Stomach (tissue), 8 donors: ENCODE measurements at regions not wholly inside any gene's neighbourhood (a gene's known extent, or its start where the extent isn't known, plus 50 kb on each side); places are given as distances from the start of the nearest gene placed in this dataset.

ENCODE experiments used
- DNase-seq, 2 donors: peaks; one replicate each; pipeline versions ENCODE4 v3.0.0 to v3.0.0-alpha.2; 2013 to 2019
- H3K27ac ChIP-seq, 5 donors: fragments of 200-600 bp in 4 of 5; sonication (generic) in 4 of 5; one replicate each; pipeline ENCODE4 v1.5.1; 2013 to 2019; ENCODE audit warnings: mild to moderate bottlenecking in 1 of 5, moderate library complexity in 1 of 5
- H3K27me3 ChIP-seq, 3 donors: fragments of 200-600 bp; sonication (generic); one replicate each; pipeline ENCODE4 v1.5.1; 2017 to 2019; ENCODE audit warnings: mixed run types in 1 of 3
- H3K36me3 ChIP-seq, 4 donors: fragments of 200-600 bp; sonication (generic); 1 replicate in 3 of 4; 2 replicates in 1 of 4; pipeline ENCODE4 v1.5.1; 2016 to 2019
- H3K4me1 ChIP-seq, 4 donors: fragments of 200-600 bp; sonication (generic); one replicate each; pipeline ENCODE4 v1.5.1; 2016 to 2019
- H3K4me3 ChIP-seq, 4 donors: fragments of 200-600 bp; sonication (generic) in 3 of 4; one replicate each; pipeline ENCODE4 v1.5.1; 2016 to 2019; ENCODE audit warnings: mild to moderate bottlenecking in 1 of 4
- H3K9me3 ChIP-seq, 4 donors: fragments of 200-600 bp; sonication (generic); one replicate each; pipeline ENCODE4 v1.5.1; 2016 to 2019
- EP300 ChIP-seq: sonication (generic); formaldehyde crosslinking; IDR thresholded peaks from one replicate; pipeline ENCODE4 v1.6.1; 2017; ENCODE audit warnings: antibody characterized with exemption
- POLR2A ChIP-seq, 4 donors: fragments of 450-650 bp; IDR thresholded peaks; one replicate each; pipeline ENCODE4 v1.6.1; 2016; ENCODE audit warnings: antibody characterized with exemption in 4 of 4, control low read depth in 2 of 4, mild to moderate bottlenecking in 1 of 4, moderate library complexity in 1 of 4
- POLR2AphosphoS5 ChIP-seq, 3 donors: sonication (generic); formaldehyde crosslinking; IDR thresholded peaks; one replicate each; pipeline ENCODE4 v1.6.1; 2016; ENCODE audit warnings: antibody characterized with exemption in 3 of 3
- WGBS, 5 donors: extraction: QIAGEN DNeasy Blood & Tissue Kit in 3 of 5; methylation state at CpG; one replicate each; pipeline versions ENCODE4 v1.1.5 to v1.1.7; 2013 to 2018; 5-methylcytosine and 5-hydroxymethylcytosine counted together
- intact Hi-C: fragments of 100-400 bp; cut with DNase I; formaldehyde crosslinking; loops from one replicate; pipeline ENCODE4 v1.15.1; 2023; ENCODE audit warnings: low total_unique reads
- TF ChIP-seq, protein P1 (sequence below), 7 experiments: fragments of 450-650 bp in 4 of 7; fragments of 200-600 bp in 3 of 7; sonication (generic) in 3 of 7; IDR thresholded peaks; one replicate each; pipeline ENCODE4 v1.5.1; 2016 to 2019; ENCODE audit warnings: antibody characterized with exemption in 7 of 7, control low read depth in 2 of 7, mild to moderate bottlenecking in 1 of 7
- donor health status: healthy with polysubstance abuse.
- donor health status: Bipolar disorder and iron deficiency.
- donor health status: healthy.

GRCh38 chr5:99378443-99378842 lies 449.6 kb upstream of the CHD1 start:
- no peaks in the 10 kb centered on the region for H3K4me1 ChIP-seq
- intact Hi-C loops, result no loop called here
- peaks cover 0 to 10% (median 5%) of the 10 kb centered on the region in 4 donors for H3K9me3 ChIP-seq
- H3K27ac ChIP-seq, result no peak overlapping the region
- no peaks in the 10 kb centered on the region for H3K27me3 ChIP-seq
- 38 to 57% (median 49%) methylated on average over 2 of the region's 2 CpGs for WGBS, 5 donors
- no peaks in the 10 kb centered on the region for H3K36me3 ChIP-seq
- no peak overlapping the region for H3K4me3 ChIP-seq
- no peak for DNase-seq
- TF ChIP-seq, protein P1, sequence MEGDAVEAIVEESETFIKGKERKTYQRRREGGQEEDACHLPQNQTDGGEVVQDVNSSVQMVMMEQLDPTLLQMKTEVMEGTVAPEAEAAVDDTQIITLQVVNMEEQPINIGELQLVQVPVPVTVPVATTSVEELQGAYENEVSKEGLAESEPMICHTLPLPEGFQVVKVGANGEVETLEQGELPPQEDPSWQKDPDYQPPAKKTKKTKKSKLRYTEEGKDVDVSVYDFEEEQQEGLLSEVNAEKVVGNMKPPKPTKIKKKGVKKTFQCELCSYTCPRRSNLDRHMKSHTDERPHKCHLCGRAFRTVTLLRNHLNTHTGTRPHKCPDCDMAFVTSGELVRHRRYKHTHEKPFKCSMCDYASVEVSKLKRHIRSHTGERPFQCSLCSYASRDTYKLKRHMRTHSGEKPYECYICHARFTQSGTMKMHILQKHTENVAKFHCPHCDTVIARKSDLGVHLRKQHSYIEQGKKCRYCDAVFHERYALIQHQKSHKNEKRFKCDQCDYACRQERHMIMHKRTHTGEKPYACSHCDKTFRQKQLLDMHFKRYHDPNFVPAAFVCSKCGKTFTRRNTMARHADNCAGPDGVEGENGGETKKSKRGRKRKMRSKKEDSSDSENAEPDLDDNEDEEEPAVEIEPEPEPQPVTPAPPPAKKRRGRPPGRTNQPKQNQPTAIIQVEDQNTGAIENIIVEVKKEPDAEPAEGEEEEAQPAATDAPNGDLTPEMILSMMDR (IDR thresholded peaks at IDR 0.05), result no peak
- TF ChIP-seq POLR2A (IDR thresholded peaks at IDR 0.05) (no peak), EP300 (no peak), POLR2AphosphoS5 (IDR thresholded peaks at IDR 0.05) (no peak)

DNA sequence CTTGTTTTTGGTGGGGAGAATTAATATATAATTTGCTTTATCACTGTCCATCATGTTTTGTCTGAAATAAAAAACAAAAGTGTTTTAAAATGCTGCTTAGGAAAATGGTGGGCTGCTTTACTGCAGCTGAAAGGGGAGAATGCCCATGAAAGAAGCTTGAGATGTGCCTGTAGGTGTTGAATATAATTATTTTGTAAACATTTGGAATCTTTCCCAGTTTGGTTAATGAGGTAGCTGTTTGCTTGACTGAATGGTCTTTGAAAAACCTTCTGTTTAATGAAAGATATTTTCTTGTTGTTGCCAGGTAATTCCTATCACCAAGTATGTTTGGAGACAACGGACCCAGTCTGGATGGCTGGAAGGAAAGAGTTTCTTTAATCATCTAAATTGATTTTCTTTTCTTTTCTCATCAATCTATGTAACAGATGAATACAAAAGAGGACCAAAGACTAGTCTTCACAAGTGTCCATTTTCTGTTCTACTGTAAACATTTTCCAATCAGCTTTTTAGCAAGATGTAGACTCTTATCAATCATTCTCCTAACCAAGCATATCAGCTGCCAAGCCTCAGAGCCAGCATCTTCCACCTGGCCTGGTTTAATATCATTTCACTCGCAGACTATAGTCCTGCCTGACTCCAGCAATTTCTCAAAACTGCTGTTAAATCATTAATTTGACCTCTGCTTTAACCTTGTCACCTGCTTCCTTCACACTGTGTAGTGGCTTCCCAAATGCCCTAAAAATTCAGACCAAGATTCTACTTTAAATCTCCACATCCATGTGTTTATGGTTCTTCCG lies 441.2 kb upstream of the CHD1 start:
- no peak overlapping the region for H3K27ac ChIP-seq
- TF ChIP-seq, protein P1 (IDR thresholded peaks at IDR 0.05), result no peak
- TF ChIP-seq POLR2A (IDR thresholded peaks at IDR 0.05), result no peak
- no peak for TF ChIP-seq POLR2AphosphoS5 (IDR thresholded peaks at IDR 0.05)
- no peak for TF ChIP-seq EP300
- no peaks in the 10 kb centered on the region for H3K27me3 ChIP-seq
- no peak for DNase-seq
- no peaks in the 10 kb centered on the region for H3K9me3 ChIP-seq
- 29 to 50% (median 36%) methylated on average over 3 of the region's 3 CpGs for WGBS, 5 donors
- H3K4me3 ChIP-seq, result no peak overlapping the region
- no peaks in the 10 kb centered on the region for H3K4me1 ChIP-seq
- no peaks in the 10 kb centered on the region for H3K36me3 ChIP-seq
- intact Hi-C loops, result no loop called here

GRCh38 chr5:99368726-99369125 lies 439.9 kb upstream of the CHD1 start:
- H3K9me3 ChIP-seq, result no peaks in the 10 kb centered on the region
- no peaks in the 10 kb centered on the region for H3K36me3 ChIP-seq
- TF ChIP-seq EP300 (no peak), POLR2AphosphoS5 (IDR thresholded peaks at IDR 0.05) (no peak), POLR2A (IDR thresholded peaks at IDR 0.05) (no peak)
- TF ChIP-seq, protein P1 (IDR thresholded peaks at IDR 0.05), result no peak
- no peak overlapping the region for H3K4me3 ChIP-seq
- 40 to 68% (median 51%) methylated on average over 2 of the region's 2 CpGs for WGBS, 5 donors
- no peak for DNase-seq
- no peaks in the 10 kb centered on the region for H3K27me3 ChIP-seq
- no peak overlapping the region for H3K27ac ChIP-seq
- H3K4me1 ChIP-seq, result no peaks in the 10 kb centered on the region
- intact Hi-C loops, result no loop called here

DNA sequence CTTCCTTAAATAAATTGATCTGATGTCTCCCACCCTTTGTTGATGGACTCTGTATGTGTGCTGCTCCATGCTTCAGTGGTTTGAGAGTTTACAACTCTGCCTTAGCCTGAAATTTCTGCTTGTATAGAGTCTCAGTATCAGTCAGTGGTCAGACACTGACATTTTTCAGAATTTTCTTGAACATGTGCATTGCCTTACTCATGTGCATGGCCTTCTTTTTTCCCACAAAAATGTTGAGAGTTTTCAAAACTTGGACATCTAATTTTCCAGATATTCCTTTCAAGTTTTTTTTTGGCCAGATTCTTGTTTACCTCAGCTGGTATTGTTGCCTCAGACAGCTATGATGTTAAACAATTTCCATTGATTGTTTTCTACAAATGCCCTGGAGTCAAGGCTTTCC lies 427.1 kb upstream of the CHD1 start:
- no peak overlapping the region for H3K27ac ChIP-seq
- no peak for TF ChIP-seq POLR2A (IDR thresholded peaks at IDR 0.05)
- TF ChIP-seq EP300, result no peak
- no peak for TF ChIP-seq POLR2AphosphoS5 (IDR thresholded peaks at IDR 0.05)
- TF ChIP-seq, protein P1 (IDR thresholded peaks at IDR 0.05), result no peak
- no peak for DNase-seq
- no peak overlapping the region for H3K4me3 ChIP-seq
- intact Hi-C loops, result no loop called here
- no peaks in the 10 kb centered on the region for H3K36me3 ChIP-seq
- peaks cover 0 to 12% (median 9%) of the 10 kb centered on the region in 4 donors for H3K9me3 ChIP-seq
- H3K4me1 ChIP-seq, result no peaks in the 10 kb centered on the region
- no peaks in the 10 kb centered on the region for H3K27me3 ChIP-seq
